K562 (cell line): ENCODE measurements at regions not wholly inside any gene's neighbourhood (a gene's known extent, or its start where the extent isn't known, plus 50 kb on each side); places are given as distances from the start of the nearest gene placed in this dataset.

Experiments
- ATAC-seq: fragments of 200-7000 bp; cut with Tn5 transposase; 3 replicates; pipeline ENCODE4 v1.9.1; 2020; ENCODE audit warnings: moderate library complexity
- BruUV-seq: library from RNA; stranded (reverse); fragments of 400-500 nt; replicated peaks from 2 replicates; lab custom pipeline; 2021; lab: Mats Ljungman, UMichigan
- CTCF ChIA-PET: fragments of 300-600 bp; formaldehyde crosslinking; extraction: SDS; loops from one replicate; lab custom pipeline; 2021; ENCODE audit warnings: low intra/inter-chr PET ratio; lab: Yijun Ruan, JAX
- POLR2A ChIA-PET: fragments of 300-600, 350-650 bp; sonication (Branson Sonifier 250); formaldehyde crosslinking; extraction: SDS; loops from one replicate; lab custom pipeline; 2021; ENCODE audit warnings: antibody characterized with exemption, inconsistent platforms; lab: Yijun Ruan, JAX
- DNase-seq, 4 experiments: peaks; one replicate each; pipeline versions ENCODE4 v3.0.0 to v3.0.0-alpha.2; 2011 to 2018; ENCODE audit warnings: low spot score in 3 of 4, mixed read lengths in 3 of 4; ENCODE audit errors: extremely low read depth in 1 of 4
- FAIRE-seq: peaks from 2 replicates; lab custom pipeline; 2011; peaks lifted over from hg19 to GRCh38; lab: Jason Lieb, UNC
- H2AFZ ChIP-seq: 2 replicates; pipeline ENCODE4 v1.6.0; 2011; ENCODE audit warnings: low read depth, low read length, control low read depth, inconsistent platforms
- H3K27ac ChIP-seq: fragments of 200-600 bp; 3 replicates; pipeline ENCODE4 v1.8.0; 2011; ENCODE audit warnings: low read depth, mild to moderate bottlenecking, control low read depth, inconsistent platforms, low read length, moderate library complexity, mixed read lengths; ENCODE audit errors: extremely low read depth
- H3K27me3 ChIP-seq, 2 experiments: fragments of 300-600 bp in 1 of 2; 2 replicates in 1 of 2; 3 replicates in 1 of 2; pipeline versions ENCODE4 v1.6.0 to v1.8.0; 2011; ENCODE audit warnings: inconsistent platforms in 2 of 2, low read length in 2 of 2, mild to moderate bottlenecking in 1 of 2, mixed read lengths in 1 of 2, moderate library complexity in 1 of 2; ENCODE audit not compliant: control insufficient read depth in 2 of 2, insufficient read depth in 2 of 2
- H3K36me3 ChIP-seq: fragments of 300-600 bp; 3 replicates; pipeline ENCODE4 v1.8.0; 2011; ENCODE audit warnings: mild to moderate bottlenecking, low read length, inconsistent platforms; ENCODE audit not compliant: control insufficient read depth, insufficient read depth
- H3K4me1 ChIP-seq, 2 experiments: fragments of 200-600 bp in 1 of 2; replicated peaks in 1 of 2; 2 replicates in 1 of 2; 3 replicates in 1 of 2; pipeline versions ENCODE4 v1.5.1 to v1.8.0; 2011; ENCODE audit warnings: inconsistent platforms in 2 of 2, low read length in 2 of 2, mild to moderate bottlenecking in 1 of 2, mixed read lengths in 1 of 2, moderate library complexity in 1 of 2; ENCODE audit not compliant: control insufficient read depth in 2 of 2, insufficient read depth in 2 of 2
- H3K4me2 ChIP-seq: 2 replicates; pipeline ENCODE4 v1.6.1; 2011; ENCODE audit warnings: low read length, control low read depth, inconsistent platforms, mixed read lengths; ENCODE audit not compliant: insufficient read depth
- H3K4me3 ChIP-seq: fragments of 200-600 bp; sonication (generic), shearing (Covaris generic); 2 replicates; pipeline ENCODE4 v1.5.1; 2016; ENCODE audit warnings: control low read depth, inconsistent platforms
- H3K79me2 ChIP-seq: fragments of 200-600 bp; 3 replicates; pipeline ENCODE4 v1.8.0; 2011; ENCODE audit warnings: low read length, inconsistent platforms; ENCODE audit not compliant: control insufficient read depth, insufficient read depth
- H3K9ac ChIP-seq, 2 experiments: 2 replicates each; pipeline versions ENCODE4 v1.6.0 to v1.6.1; 2011; ENCODE audit warnings: low read depth in 2 of 2, low read length in 2 of 2, control low read depth in 1 of 2, inconsistent platforms in 1 of 2, mild to moderate bottlenecking in 1 of 2, mixed read lengths in 1 of 2; ENCODE audit not compliant: insufficient read depth in 1 of 2
- H3K9me1 ChIP-seq: one replicate; pipeline ENCODE4 v1.6.0; 2011; ENCODE audit warnings: inconsistent platforms, mild to moderate bottlenecking, low read length, moderate library complexity; ENCODE audit not compliant: control insufficient read depth, insufficient read depth
- H3K9me3 ChIP-seq: replicated peaks from 2 replicates; pipeline ENCODE4 v1.5.1; 2011; ENCODE audit warnings: low read depth, low read length, inconsistent platforms; ENCODE audit not compliant: control insufficient read depth, insufficient read depth
- H4K20me1 ChIP-seq: replicated peaks from 2 replicates; pipeline ENCODE4 v1.6.1; 2011; ENCODE audit warnings: low read length, inconsistent platforms, mixed read lengths; ENCODE audit not compliant: control insufficient read depth, insufficient read depth
- MEIS2 ChIP-seq: fragments of 450-650 bp; IDR thresholded peaks from 2 replicates; pipeline ENCODE4 v1.6.1; 2014; ENCODE audit warnings: mild to moderate bottlenecking; ENCODE audit not compliant: partially characterized antibody
- NFIC ChIP-seq: fragments of 450-650 bp; IDR thresholded peaks from 2 replicates; pipeline ENCODE4 v1.6.1; 2017; ENCODE audit warnings: mild to moderate bottlenecking, inconsistent platforms
- NFIX ChIP-seq: fragments of 250-450 bp; sonication (Bioruptor Pico); IDR thresholded peaks from 2 replicates; pipeline ENCODE4 v1.4.0; 2020; ENCODE audit warnings: low read depth, mild to moderate bottlenecking, moderate library complexity
- RBFOX2 ChIP-seq: fragments of 200-400 bp; formaldehyde crosslinking; IDR thresholded peaks from 2 replicates; pipeline ENCODE4 v1.6.1; 2017; ENCODE audit warnings: low read depth, mild to moderate bottlenecking, low read length, moderate library complexity
- WGBS: fragments of 100-300 bp; shearing (Covaris generic); methylation state at CpG from one replicate; pipeline ENCODE4 v1.1.6; 2016; ENCODE audit warnings: low coverage, mixed read lengths; ENCODE audit not compliant: insufficient coverage; ENCODE audit errors: missing lambda C conversion rate; 5-methylcytosine and 5-hydroxymethylcytosine counted together
- in situ Hi-C: fragments of 300-500 bp; cut with MboI; formaldehyde crosslinking; loops from 4 replicates; pipeline ENCODE4 v1.15.0; 2018; ENCODE audit warnings: inconsistent platforms, mixed read lengths
- intact Hi-C: fragments of 100-400 bp; cut with micrococcal nuclease; formaldehyde crosslinking; loops from 2 replicates; pipeline ENCODE4 v1.14.2; 2022
- TF ChIP-seq, protein P1 (sequence below): fragments of 250-450 bp; sonication (Bioruptor Pico); IDR thresholded peaks from 2 replicates; pipeline ENCODE4 v1.5.0; 2021; ENCODE audit warnings: mild to moderate bottlenecking, moderate library complexity
- TF ChIP-seq, protein P2 (sequence below), 2 experiments: IDR thresholded peaks in 1 of 2; conservative IDR thresholded peaks in 1 of 2; 2 replicates each; pipeline ENCODE4 v1.6.1; 2016; ENCODE audit warnings: low read depth in 2 of 2, mild to moderate bottlenecking in 1 of 2, missing compliant biosample characterization in 1 of 2, missing genetic modification characterization in 1 of 2, moderate library complexity in 1 of 2

GRCh38 chr1:214824763-214825162 lies 221.8 kb downstream of the CENPF start:
- H3K9ac ChIP-seq = no peak overlapping the region
- CTCF ChIA-PET = no interaction called here
- H3K4me3 ChIP-seq = peak overlapping the region; percentile 41; the same call in 1 of the 2 replicates
- H3K79me2 ChIP-seq = no peaks in the 10 kb centered on the region
- DNase-seq = peak in 1 of 4 experiments; percentile 7
- H3K27ac ChIP-seq = no peak overlapping the region
- H3K36me3 ChIP-seq = no peaks in the 10 kb centered on the region
- intact Hi-C loops (no loop called here), in situ Hi-C loops (no loop called here)
- no peak overlapping the region; the same call in none of the 2 replicates for H3K4me2 ChIP-seq
- no peaks in the 10 kb centered on the region; the same call in 1 of the 2 replicates for H3K9me3 ChIP-seq
- TF ChIP-seq MEIS2 (peak; percentile 68), NFIX (peak; percentile 59; the same call in 1 of the 2 replicates), NFIC (peak; percentile 90), RBFOX2 (no peak)
- TF ChIP-seq, protein P1, sequence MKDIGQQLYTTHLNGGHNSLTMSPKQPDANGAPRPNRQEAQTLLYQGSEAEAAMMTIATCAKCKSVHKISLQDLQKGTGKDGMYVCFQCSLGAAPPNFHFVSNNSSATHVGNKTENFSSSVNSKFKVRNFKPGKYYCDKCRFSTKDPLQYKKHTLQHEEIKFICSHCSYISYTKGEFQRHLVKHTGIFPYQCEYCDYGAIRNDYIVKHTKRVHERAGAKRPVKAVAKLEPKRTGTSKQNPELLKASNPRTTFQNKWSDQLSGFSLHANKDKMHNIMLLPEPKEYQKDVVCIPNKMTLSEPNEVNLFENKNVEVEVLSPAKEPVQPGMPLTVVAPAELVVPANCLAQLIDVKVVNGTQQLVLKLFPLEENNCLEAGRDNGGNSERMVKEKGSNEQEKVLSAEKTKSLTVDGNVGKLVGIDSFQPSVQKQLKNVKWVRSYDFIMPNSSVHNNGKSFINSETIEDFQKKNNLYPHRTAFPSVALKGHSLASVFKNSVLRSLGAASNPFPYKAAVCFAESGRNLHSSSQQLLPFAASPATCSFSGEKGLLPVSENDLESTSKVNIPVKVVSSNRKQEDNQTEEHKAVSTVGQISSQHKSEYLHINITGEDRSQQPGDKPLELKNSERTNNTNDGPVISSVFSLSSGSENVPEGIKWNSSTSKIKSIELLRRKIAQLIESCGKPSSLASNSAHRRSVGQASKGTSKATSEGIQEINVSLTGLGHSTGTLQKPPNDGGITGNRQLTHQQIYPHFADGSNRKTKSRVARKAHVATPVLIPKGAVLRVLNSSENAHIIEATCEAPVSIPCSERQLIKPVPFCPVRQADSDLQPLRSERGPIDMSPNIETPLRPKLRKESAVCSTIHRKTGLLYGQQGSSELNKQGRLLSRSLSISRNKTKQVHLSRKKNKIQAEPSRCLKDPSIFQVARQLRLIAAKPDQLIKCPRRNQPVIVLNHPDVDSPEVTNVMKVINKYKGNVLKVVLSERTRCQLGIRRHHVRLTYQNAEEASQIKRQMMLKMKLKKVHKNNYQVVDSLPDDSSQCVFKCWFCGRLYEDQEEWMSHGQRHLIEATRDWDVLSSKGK (CRISPR knock-in tag) = no peak
- TF ChIP-seq, protein P2, sequence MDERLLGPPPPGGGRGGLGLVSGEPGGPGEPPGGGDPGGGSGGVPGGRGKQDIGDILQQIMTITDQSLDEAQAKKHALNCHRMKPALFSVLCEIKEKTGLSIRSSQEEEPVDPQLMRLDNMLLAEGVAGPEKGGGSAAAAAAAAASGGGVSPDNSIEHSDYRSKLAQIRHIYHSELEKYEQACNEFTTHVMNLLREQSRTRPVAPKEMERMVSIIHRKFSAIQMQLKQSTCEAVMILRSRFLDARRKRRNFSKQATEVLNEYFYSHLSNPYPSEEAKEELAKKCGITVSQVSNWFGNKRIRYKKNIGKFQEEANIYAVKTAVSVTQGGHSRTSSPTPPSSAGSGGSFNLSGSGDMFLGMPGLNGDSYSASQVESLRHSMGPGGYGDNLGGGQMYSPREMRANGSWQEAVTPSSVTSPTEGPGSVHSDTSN (CRISPR knock-in tag; IDR thresholded peaks at IDR 0.05; ENCODE audit: low read depth) = no peak
- TF ChIP-seq, protein P2 (tag; conservative IDR thresholded peaks at IDR 0.05; ENCODE audit: low read depth) = peak; percentile 48
- POLR2A ChIA-PET = interaction anchor here (0.8 kb wide), 1 partner anchor 35 kb away, joined by 3 read pairs; no protein-coding TSS in a partner anchor
- WGBS = 0% methylated on average over 2 of the region's 2 CpGs
- BruUV-seq = no TSS peak
- no peaks in the 10 kb centered on the region for H3K4me1 ChIP-seq
- ATAC-seq = peak; percentile 22; the same call in 1 of the 3 replicates
- H3K9me1 ChIP-seq = no peaks in the 10 kb centered on the region
- no peak for FAIRE-seq
- no peak overlapping the region for H2AFZ ChIP-seq
- H4K20me1 ChIP-seq = no peaks in the 10 kb centered on the region
- H3K27me3 ChIP-seq = no peaks in the 10 kb centered on the region
